GM19372 (cell line): ENCODE measurements at regions not wholly inside any gene's neighbourhood (a gene's known extent, or its start where the extent isn't known, plus 50 kb on each side); places are given as distances from the start of the nearest gene placed in this dataset.

Experiments
- ATAC-seq: cut with Tn5 transposase; IDR thresholded peaks from one replicate; pipeline ENCODE4 v1.9.1; 2021; ENCODE audit warnings: mild to moderate bottlenecking, low read depth, moderate library complexity; ENCODE audit not compliant: unreplicated experiment

GRCh38 chr4:126838941-126839679, 793.6 kb upstream of the INTU start:
- ATAC-seq = no peak

GRCh38 chr4:126843492-126844067, 789.2 kb upstream of the INTU start:
- ATAC-seq = no peak

DNA sequence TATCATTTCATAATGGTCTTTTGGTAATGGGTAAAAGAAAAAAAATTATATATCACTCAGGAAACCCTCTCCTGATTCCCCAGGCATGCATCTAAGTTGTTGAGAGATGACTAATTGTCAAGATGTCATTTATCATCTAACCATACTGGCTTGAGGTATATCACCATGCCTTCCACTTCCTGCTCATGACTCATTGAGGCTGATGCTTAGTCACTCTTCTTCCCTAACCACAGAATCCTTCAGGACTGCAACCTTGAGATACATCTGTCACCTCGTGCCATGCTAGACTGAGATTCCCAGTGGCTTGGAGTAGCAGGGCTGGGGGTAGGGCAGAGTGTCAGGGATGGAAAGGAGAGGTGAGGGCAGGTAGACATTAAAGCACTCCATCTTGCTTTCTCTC, 782.5 kb upstream of the INTU start:
- ATAC-seq = no peak

DNA sequence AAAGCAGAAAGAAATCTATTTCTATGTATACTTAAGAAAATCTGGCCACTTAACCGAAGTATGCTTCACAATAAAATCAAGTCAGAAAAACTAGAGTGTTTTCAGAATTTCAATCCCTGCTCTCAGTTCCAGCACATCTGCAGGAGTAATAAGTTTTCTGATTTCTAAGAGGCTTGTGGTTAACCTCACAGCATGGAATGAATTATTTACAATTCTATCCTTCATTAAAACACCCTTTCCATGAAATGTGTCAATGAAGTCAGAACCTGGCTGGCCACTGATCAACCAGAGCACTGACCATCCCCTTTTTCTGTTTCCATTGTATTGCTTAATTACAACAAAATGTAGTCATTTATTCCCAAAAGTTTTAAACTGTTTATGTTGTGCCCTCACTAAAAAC, 781.4 kb upstream of the INTU start:
- no peak for ATAC-seq

- ATAC-seq = no peak
Measured at GRCh38 chr4:126853715-126854114, 779.0 kb upstream of the INTU start.

DNA sequence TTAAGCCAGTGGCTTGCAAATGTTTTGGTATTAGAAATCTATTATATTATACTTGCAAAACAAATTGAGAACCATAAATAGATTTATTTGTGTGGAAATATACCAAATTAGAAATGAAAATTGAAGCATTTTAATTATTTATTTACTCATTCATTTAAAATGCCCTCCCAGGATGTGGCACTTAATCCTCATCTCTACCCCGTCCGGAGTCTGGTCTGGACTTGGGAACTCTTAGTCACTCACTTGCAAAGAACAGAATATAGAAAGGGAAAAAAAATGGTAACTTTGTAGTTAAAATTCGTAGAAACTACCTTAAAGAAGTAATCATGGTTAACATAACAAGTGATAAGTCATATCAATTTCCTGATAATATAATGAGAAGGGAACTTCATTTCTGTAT, 775.9 kb upstream of the INTU start:
- ATAC-seq = no peak

DNA sequence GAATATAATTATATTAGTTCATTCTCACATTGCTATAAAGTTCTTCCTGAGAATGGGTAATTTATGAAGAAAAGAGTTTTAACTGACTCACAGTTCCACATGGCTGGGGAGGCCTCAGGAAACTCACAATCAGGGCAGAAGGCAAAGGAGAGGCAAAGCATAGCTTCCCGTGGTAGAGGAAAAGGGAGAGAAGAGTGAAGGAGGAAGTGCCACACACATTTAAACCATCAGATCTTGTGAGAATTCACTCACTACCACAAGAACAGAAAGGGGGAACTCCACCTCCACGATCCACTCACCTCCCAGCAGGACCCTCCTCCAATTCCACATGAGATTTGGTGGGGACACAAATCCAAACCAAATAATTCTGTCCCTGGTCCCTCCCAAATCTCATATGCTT, 773.4 kb upstream of the INTU start:
- no peak for ATAC-seq

GRCh38 chr4:126859872-126860271, 772.9 kb upstream of the INTU start:
- no peak for ATAC-seq

GRCh38 chr4:126860308-126860707, 772.4 kb upstream of the INTU start:
- ATAC-seq = no peak

- ATAC-seq = no peak
Measured at GRCh38 chr4:126869967-126870366, 762.8 kb upstream of the INTU start.

- ATAC-seq = no peak
Measured at GRCh38 chr4:126871810-126872209, 760.9 kb upstream of the INTU start.

GRCh38 chr4:126874533-126874932, 758.2 kb upstream of the INTU start:
- ATAC-seq = no peak

DNA sequence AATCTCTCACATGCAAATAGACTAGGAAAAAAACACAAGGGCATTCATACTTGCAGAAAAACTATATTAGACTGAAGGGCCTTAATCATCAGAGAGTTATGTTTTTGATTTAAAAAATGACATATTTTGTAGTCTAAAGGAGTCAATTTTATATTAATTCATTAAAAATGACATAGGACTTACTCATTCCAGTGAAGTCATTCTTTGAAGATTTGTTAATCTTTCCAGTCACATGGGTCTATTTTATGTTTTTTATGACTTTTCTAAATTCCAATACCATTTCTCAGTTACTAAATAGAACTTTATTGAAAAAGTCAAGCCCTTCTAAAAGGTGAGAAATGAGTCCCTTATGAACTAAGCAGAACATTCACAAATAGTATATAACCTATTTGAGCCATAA, 743.8 kb upstream of the INTU start:
- ATAC-seq = no peak

GRCh38 chr4:126890383-126890782, 742.4 kb upstream of the INTU start:
- ATAC-seq = no peak

DNA sequence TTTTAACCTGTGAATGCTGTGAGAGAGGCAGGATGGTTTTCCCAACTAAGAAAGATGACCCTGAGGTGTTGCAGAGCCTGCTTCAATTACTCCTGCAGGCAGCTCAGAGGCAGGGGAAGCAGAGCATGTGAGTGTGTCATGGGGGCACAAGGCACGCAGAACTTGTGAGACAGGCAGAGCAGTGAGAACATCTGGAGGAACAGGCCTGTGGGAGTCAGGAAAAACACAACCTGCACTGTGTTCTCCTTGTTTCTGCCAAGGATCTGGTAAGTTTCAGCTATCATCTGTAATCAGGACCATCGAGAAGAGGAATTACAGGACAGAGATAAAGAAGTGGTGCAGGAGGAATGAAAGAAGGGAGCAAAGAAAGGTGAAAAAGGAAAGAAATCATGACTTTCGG, 741.8 kb upstream of the INTU start:
- no peak for ATAC-seq

GRCh38 chr4:126894963-126895362, 737.8 kb upstream of the INTU start:
- ATAC-seq = no peak

DNA sequence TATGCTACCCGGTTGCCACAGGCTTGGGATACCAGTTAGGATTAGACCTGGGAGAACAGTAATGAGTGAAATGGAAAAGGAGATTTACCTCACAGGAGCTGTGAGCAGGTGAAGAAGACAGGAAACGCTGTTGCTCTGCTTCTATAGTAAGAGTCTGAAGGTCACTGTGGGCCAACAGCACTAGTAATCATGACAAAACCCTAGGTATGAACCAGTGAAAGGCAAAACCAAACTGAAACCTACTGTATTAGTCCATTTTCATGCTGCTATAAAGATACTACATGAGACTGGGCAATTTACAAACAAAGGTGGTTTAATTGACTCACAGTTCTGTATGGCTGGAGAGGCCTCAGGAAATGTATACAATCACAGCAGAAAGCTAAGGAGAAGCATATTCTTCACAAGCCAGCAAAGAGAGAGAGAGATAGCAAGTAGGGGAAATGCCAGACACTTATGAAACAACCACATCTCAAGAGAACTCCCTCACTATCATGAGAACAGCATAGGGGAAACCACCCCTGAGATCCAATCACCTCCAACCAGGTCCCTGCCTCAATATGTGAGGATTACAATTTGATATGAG, 736.7 kb upstream of the INTU start:
- ATAC-seq = no peak

- ATAC-seq = no peak
Measured at GRCh38 chr4:126897038-126897437, 735.7 kb upstream of the INTU start.

- ATAC-seq = no peak
Measured at GRCh38 chr4:126898815-126899214, 733.9 kb upstream of the INTU start.

DNA sequence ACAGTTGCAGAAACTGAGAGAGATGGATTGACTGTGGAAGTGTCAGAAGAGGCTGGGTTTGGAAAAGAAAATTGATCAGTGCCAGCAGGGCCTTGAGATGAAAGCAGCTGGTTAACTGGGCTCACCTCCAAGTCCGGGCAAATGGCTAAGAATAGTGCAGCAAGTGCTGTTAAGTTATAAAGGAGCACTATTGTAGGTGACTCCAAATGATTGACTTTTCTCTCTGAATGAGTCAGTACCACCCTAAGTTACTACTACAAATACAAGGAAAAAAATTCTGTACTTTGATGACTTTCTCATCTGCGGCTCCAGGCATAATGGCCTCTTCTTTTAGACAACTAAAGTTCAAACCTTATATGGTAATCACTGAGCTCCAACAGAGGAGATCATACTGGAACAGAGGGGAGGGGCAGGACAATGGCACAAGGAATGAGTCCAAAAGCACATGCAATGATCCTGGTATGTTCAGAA, 733.4 kb upstream of the INTU start:
- no peak for ATAC-seq

DNA sequence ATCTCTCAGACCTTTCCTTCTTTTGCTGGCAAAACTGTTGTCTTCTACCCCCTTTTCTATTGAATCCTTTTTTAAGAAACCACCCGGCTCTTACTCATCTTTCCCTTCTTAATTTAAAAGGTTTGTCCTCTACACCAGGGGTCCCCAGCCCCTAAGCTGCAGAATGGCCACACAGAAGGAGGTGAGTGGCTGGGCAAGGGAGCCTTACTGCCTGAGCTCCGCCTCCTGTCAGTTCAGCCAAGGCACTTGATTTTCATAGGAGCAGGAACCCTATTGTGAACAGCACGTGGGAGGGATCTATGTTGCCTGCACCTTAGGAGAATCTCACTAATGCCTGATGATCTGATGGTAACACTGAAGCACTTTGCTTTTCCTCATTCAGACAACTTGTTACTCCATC, 726.3 kb upstream of the INTU start:
- no peak for ATAC-seq

DNA sequence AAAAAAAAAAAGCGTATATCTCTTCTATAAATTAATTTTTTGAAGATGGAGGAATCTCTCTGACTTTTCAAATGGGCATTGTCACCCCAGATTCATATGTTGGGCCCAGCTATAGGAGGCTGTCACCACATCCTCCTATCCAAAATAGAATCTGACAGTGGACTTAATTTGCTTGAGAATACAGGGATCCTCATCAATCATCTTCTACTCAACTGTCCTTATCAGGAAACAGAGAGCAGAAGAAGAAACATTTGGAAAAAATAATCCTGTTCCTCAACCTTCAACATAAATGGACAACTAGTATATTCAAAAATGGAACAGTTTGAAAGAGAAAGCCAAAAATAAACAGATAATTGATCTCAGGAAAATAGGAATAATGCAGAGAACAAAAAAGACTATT, 725.4 kb upstream of the INTU start:
- no peak for ATAC-seq
